HepG2 (cell line): ENCODE measurements at regions not wholly inside any gene's neighbourhood (a gene's known extent, or its start where the extent isn't known, plus 50 kb on each side); places are given as distances from the start of the nearest gene placed in this dataset.

Source experiments
- ATAC-seq: fragments of 200-7000 bp; cut with Tn5 transposase; 3 replicates; pipeline ENCODE4 v1.9.1; 2020; ENCODE audit warnings: mild to moderate bottlenecking, moderate library complexity
- BruUV-seq: library from RNA; stranded (reverse); fragments of 400-500 nt; replicated peaks from 2 replicates; lab custom pipeline; 2021; lab: Mats Ljungman, UMichigan
- CTCF ChIA-PET: fragments of 300-600 bp; formaldehyde crosslinking; extraction: SDS; loops from one replicate; lab custom pipeline; 2021; ENCODE audit warnings: low total read pairs, inconsistent platforms, low intra/inter-chr PET ratio; lab: Yijun Ruan, JAX
- POLR2A ChIA-PET: fragments of 350-600 bp; sonication (Branson Sonifier 250); formaldehyde crosslinking; loops from one replicate; lab custom pipeline; 2020; ENCODE audit warnings: antibody characterized with exemption, inconsistent platforms; lab: Yijun Ruan, JAX
- DNase-seq: peaks from one replicate; pipeline ENCODE4 v3.0.0-alpha.2; 2015; ENCODE audit warnings: low spot score
- FAIRE-seq: peaks from 3 replicates; lab custom pipeline; 2011; peaks lifted over from hg19 to GRCh38; lab: Jason Lieb, UNC
- H2AFZ ChIP-seq: one replicate; pipeline ENCODE4 v1.6.1; 2011; ENCODE audit warnings: low read length, inconsistent platforms
- H3K27ac ChIP-seq: fragments of 300-600 bp; 3 replicates; pipeline ENCODE4 v1.8.0; 2011; ENCODE audit warnings: mixed run types, mild to moderate bottlenecking, mixed read lengths, low read length, inconsistent platforms; ENCODE audit not compliant: insufficient read depth; ENCODE audit errors: extremely low read length
- H3K27me3 ChIP-seq, 2 experiments: fragments of 200-600 bp in 1 of 2; 2 replicates in 1 of 2; 3 replicates in 1 of 2; pipeline versions ENCODE4 v1.6.0 to v1.8.0; 2011; ENCODE audit warnings: low read length in 2 of 2, mild to moderate bottlenecking in 2 of 2, moderate library complexity in 2 of 2, inconsistent platforms in 1 of 2; ENCODE audit not compliant: insufficient read depth in 2 of 2, control insufficient read depth in 1 of 2
- H3K36me3 ChIP-seq, 2 experiments: fragments of 200-600 bp in 1 of 2; replicated peaks in 1 of 2; 2 replicates in 1 of 2; 3 replicates in 1 of 2; pipeline versions ENCODE4 v1.5.1 to v1.8.0; 2011; ENCODE audit warnings: low read length in 2 of 2, inconsistent platforms in 1 of 2; ENCODE audit not compliant: insufficient read depth in 2 of 2, control insufficient read depth in 1 of 2
- H3K4me1 ChIP-seq: 2 replicates; pipeline ENCODE4 v1.5.1; 2012; ENCODE audit warnings: low read length, inconsistent platforms; ENCODE audit not compliant: insufficient read depth
- H3K4me2 ChIP-seq: 2 replicates; pipeline ENCODE4 v1.6.0; 2011; ENCODE audit warnings: low read depth, low read length, inconsistent platforms
- H3K4me3 ChIP-seq, 3 experiments: fragments of 200-600 bp in 1 of 3; sonication (generic), shearing (Covaris generic) in 1 of 3; replicated peaks in 1 of 3; 2 replicates each; pipeline ENCODE4 v1.5.1; 2011 to 2016; ENCODE audit warnings: low read length in 3 of 3, inconsistent platforms in 2 of 3, low read depth in 2 of 3, mild to moderate bottlenecking in 2 of 3, control low read depth in 1 of 3, mixed read lengths in 1 of 3; ENCODE audit not compliant: insufficient read depth in 1 of 3
- H3K79me2 ChIP-seq: one replicate; pipeline ENCODE4 v1.6.1; 2011; ENCODE audit warnings: low read length, inconsistent platforms; ENCODE audit not compliant: insufficient read depth
- H3K9ac ChIP-seq: 2 replicates; pipeline ENCODE4 v1.6.0; 2011; ENCODE audit warnings: mild to moderate bottlenecking, low read depth, low read length, inconsistent platforms; ENCODE audit not compliant: insufficient read depth
- H3K9me3 ChIP-seq: 2 replicates; pipeline ENCODE4 v1.5.1; 2012; ENCODE audit warnings: mild to moderate bottlenecking, low read length
- H4K20me1 ChIP-seq: 2 replicates; pipeline ENCODE4 v1.6.0; 2011; ENCODE audit warnings: inconsistent platforms, mild to moderate bottlenecking, low read length, moderate library complexity; ENCODE audit not compliant: insufficient read depth
- HNF4G ChIP-seq, 2 experiments: sonication (generic) in 1 of 2; formaldehyde crosslinking in 1 of 2; IDR thresholded peaks; 2 replicates each; pipeline versions ENCODE4 v1.4.0 to v1.6.1; 2011 to 2020; ENCODE audit warnings: borderline replicate concordance in 2 of 2, low read depth in 2 of 2, mild to moderate bottlenecking in 2 of 2, low read length in 1 of 2, missing genetic modification reagents in 1 of 2, moderate library complexity in 1 of 2
- MIXL1 ChIP-seq: IDR thresholded peaks from 2 replicates; pipeline ENCODE4 v1.6.1; 2016
- NCOA5 ChIP-seq: sonication (generic); formaldehyde crosslinking; IDR thresholded peaks from 2 replicates; pipeline ENCODE4 v1.4.0; 2020; ENCODE audit warnings: missing genetic modification reagents
- NFYB ChIP-seq: sonication (generic); formaldehyde crosslinking; IDR thresholded peaks from 2 replicates; pipeline ENCODE4 v1.4.0; 2020; ENCODE audit warnings: missing genetic modification reagents
- ZBTB1 ChIP-seq: sonication (generic); formaldehyde crosslinking; IDR thresholded peaks from 2 replicates; pipeline ENCODE4 v1.4.0; 2020; ENCODE audit warnings: missing genetic modification reagents, borderline replicate concordance
- ZNF160 ChIP-seq: sonication (generic); formaldehyde crosslinking; IDR thresholded peaks from 2 replicates; pipeline ENCODE4 v1.8.0; 2022; ENCODE audit warnings: mild to moderate bottlenecking, inconsistent platforms, missing genetic modification reagents
- ZNF781 ChIP-seq: sonication (generic); formaldehyde crosslinking; IDR thresholded peaks from 2 replicates; pipeline ENCODE4 v1.5.1; 2020; ENCODE audit warnings: borderline replicate concordance, mild to moderate bottlenecking, missing genetic modification reagents; ENCODE audit errors: not compliant biosample characterization
- WGBS: methylation state at CpG from one replicate; pipeline ENCODE4 v1.1.6; 2017; ENCODE audit warnings: low lambda C conversion rate; 5-methylcytosine and 5-hydroxymethylcytosine counted together
- in situ Hi-C: cut with HindIII; loops from 2 replicates; pipeline ENCODE4 v1.10.0; 2017; ENCODE audit warnings: low pct_unique_long_range_greater_than_20kb; ENCODE audit not compliant: extremely low pct_ligation_motif_present
- intact Hi-C: fragments of 100-400 bp; cut with micrococcal nuclease; formaldehyde crosslinking; loops from one replicate; pipeline ENCODE4 v1.10.0; 2022; ENCODE audit not compliant: unreplicated experiment
- TF ChIP-seq, protein P1 (sequence below): sonication (generic); formaldehyde crosslinking; IDR thresholded peaks from 2 replicates; pipeline ENCODE4 v1.9.0; 2021; ENCODE audit warnings: missing genetic modification reagents, mild to moderate bottlenecking, borderline replicate concordance
- TF ChIP-seq, protein P2 (sequence below): sonication (generic); formaldehyde crosslinking; IDR thresholded peaks from 2 replicates; pipeline ENCODE4 v1.5.0; 2020; ENCODE audit warnings: missing genetic modification reagents
- TF ChIP-seq, protein P3 (sequence below): sonication (generic); formaldehyde crosslinking; IDR thresholded peaks from 2 replicates; pipeline ENCODE4 v1.8.1; 2022; ENCODE audit warnings: mild to moderate bottlenecking, missing genetic modification reagents
- TF ChIP-seq, protein P4 (sequence below): sonication (generic); formaldehyde crosslinking; IDR thresholded peaks from 2 replicates; pipeline ENCODE4 v1.9.0; 2021; ENCODE audit warnings: missing genetic modification reagents, borderline replicate concordance
- TF ChIP-seq, protein P5 (sequence below): sonication (generic); formaldehyde crosslinking; IDR thresholded peaks from 2 replicates; pipeline ENCODE4 v1.5.0; 2020; ENCODE audit warnings: missing genetic modification reagents
- TF ChIP-seq, protein P6 (sequence below): sonication (generic); formaldehyde crosslinking; IDR thresholded peaks from 2 replicates; pipeline ENCODE4 v1.4.0; 2020; ENCODE audit warnings: mild to moderate bottlenecking, missing genetic modification reagents
- TF ChIP-seq, protein P7 (sequence below): sonication (generic); formaldehyde crosslinking; IDR thresholded peaks from 2 replicates; pipeline ENCODE4 v1.4.0; 2020; ENCODE audit warnings: mild to moderate bottlenecking, missing genetic modification reagents

DNA sequence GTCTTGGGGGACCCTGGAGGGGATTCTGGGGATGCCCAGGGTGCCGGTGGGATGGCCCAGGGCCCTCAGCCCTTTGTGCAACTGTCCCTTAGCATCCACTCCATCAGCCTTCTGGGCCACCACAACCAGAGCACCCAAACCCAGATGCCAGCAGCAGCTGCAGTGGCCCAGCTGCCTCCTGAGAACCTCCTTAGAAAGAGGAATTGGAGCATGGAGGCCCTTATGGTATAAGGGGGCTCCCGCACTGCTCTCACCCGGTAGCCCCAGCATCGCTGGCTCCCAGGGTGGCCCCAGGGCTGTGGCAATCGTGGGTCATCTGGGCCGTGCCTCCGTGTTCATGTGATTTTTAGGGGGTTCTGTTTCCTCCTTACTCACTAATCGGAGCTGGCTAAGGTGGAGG lies 463.3 kb downstream of the ICE1 start:
- TF ChIP-seq, protein P1, sequence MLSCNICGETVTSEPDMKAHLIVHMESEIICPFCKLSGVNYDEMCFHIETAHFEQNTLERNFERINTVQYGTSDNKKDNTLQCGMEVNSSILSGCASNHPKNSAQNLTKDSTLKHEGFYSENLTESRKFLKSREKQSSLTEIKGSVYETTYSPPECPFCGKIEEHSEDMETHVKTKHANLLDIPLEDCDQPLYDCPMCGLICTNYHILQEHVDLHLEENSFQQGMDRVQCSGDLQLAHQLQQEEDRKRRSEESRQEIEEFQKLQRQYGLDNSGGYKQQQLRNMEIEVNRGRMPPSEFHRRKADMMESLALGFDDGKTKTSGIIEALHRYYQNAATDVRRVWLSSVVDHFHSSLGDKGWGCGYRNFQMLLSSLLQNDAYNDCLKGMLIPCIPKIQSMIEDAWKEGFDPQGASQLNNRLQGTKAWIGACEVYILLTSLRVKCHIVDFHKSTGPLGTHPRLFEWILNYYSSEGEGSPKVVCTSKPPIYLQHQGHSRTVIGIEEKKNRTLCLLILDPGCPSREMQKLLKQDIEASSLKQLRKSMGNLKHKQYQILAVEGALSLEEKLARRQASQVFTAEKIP: no peak
- TF ChIP-seq NFYB (CRISPR knock-in tag) (no peak), ZNF160 (CRISPR knock-in tag) (no peak), HNF4G (IDR thresholded peaks at IDR 0.05; ENCODE audit: borderline replicate concordance, low read depth, low read length) (no peak), HNF4G (CRISPR knock-in tag; IDR thresholded peaks at IDR 0.05; ENCODE audit: borderline replicate concordance, low read depth) (no peak), MIXL1 (CRISPR knock-in tag) (no peak), ZNF781 (CRISPR knock-in tag) (no peak), NCOA5 (no peak), ZBTB1 (CRISPR knock-in tag) (no peak)
- TF ChIP-seq, protein P2, sequence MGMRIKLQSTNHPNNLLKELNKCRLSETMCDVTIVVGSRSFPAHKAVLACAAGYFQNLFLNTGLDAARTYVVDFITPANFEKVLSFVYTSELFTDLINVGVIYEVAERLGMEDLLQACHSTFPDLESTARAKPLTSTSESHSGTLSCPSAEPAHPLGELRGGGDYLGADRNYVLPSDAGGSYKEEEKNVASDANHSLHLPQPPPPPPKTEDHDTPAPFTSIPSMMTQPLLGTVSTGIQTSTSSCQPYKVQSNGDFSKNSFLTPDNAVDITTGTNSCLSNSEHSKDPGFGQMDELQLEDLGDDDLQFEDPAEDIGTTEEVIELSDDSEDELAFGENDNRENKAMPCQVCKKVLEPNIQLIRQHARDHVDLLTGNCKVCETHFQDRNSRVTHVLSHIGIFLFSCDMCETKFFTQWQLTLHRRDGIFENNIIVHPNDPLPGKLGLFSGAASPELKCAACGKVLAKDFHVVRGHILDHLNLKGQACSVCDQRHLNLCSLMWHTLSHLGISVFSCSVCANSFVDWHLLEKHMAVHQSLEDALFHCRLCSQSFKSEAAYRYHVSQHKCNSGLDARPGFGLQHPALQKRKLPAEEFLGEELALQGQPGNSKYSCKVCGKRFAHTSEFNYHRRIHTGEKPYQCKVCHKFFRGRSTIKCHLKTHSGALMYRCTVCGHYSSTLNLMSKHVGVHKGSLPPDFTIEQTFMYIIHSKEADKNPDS: no peak
- TF ChIP-seq, protein P3, sequence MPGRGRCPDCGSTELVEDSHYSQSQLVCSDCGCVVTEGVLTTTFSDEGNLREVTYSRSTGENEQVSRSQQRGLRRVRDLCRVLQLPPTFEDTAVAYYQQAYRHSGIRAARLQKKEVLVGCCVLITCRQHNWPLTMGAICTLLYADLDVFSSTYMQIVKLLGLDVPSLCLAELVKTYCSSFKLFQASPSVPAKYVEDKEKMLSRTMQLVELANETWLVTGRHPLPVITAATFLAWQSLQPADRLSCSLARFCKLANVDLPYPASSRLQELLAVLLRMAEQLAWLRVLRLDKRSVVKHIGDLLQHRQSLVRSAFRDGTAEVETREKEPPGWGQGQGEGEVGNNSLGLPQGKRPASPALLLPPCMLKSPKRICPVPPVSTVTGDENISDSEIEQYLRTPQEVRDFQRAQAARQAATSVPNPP: no peak
- TF ChIP-seq, protein P4, sequence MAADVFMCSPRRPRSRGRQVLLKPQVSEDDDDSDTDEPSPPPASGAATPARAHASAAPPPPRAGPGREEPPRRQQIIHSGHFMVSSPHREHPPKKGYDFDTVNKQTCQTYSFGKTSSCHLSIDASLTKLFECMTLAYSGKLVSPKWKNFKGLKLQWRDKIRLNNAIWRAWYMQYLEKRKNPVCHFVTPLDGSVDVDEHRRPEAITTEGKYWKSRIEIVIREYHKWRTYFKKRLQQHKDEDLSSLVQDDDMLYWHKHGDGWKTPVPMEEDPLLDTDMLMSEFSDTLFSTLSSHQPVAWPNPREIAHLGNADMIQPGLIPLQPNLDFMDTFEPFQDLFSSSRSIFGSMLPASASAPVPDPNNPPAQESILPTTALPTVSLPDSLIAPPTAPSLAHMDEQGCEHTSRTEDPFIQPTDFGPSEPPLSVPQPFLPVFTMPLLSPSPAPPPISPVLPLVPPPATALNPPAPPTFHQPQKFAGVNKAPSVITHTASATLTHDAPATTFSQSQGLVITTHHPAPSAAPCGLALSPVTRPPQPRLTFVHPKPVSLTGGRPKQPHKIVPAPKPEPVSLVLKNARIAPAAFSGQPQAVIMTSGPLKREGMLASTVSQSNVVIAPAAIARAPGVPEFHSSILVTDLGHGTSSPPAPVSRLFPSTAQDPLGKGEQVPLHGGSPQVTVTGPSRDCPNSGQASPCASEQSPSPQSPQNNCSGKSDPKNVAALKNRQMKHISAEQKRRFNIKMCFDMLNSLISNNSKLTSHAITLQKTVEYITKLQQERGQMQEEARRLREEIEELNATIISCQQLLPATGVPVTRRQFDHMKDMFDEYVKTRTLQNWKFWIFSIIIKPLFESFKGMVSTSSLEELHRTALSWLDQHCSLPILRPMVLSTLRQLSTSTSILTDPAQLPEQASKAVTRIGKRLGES (CRISPR knock-in tag): no peak
- TF ChIP-seq, protein P5, sequence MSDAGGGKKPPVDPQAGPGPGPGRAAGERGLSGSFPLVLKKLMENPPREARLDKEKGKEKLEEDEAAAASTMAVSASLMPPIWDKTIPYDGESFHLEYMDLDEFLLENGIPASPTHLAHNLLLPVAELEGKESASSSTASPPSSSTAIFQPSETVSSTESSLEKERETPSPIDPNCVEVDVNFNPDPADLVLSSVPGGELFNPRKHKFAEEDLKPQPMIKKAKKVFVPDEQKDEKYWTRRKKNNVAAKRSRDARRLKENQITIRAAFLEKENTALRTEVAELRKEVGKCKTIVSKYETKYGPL (CRISPR knock-in tag): no peak
- TF ChIP-seq, protein P6, sequence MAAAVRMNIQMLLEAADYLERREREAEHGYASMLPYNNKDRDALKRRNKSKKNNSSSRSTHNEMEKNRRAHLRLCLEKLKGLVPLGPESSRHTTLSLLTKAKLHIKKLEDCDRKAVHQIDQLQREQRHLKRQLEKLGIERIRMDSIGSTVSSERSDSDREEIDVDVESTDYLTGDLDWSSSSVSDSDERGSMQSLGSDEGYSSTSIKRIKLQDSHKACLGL: no peak
- TF ChIP-seq, protein P7, sequence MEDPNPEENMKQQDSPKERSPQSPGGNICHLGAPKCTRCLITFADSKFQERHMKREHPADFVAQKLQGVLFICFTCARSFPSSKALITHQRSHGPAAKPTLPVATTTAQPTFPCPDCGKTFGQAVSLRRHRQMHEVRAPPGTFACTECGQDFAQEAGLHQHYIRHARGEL (CRISPR knock-in tag): no peak
- Histone ChIP-seq H3K27ac (no peak overlapping the region), H3K79me2 (no peaks in the 10 kb centered on the region), H3K4me3 (no peak overlapping the region), H3K9me3 (no peaks in the 10 kb centered on the region), H3K4me1 (no peaks in the 10 kb centered on the region), H4K20me1 (no peaks in the 10 kb centered on the region), H3K27me3 (peaks cover 0 to 3% of the 10 kb centered on the region in 2 experiments; a peak in 1 of 5 replicates), H3K4me2 (no peak overlapping the region), H3K36me3 (no peaks in the 10 kb centered on the region), H3K9ac (no peak overlapping the region), H2AFZ (no peak overlapping the region)
- in situ Hi-C loops (loop anchor here (25.0 kb wide), 1 partner anchor 677 kb away; no protein-coding TSS in a partner anchor), intact Hi-C loops (loop anchor here (5.0 to 10.0 kb wide), 2 partner anchors 549 to 692 kb away; no protein-coding TSS in a partner anchor)
- no TSS peak for BruUV-seq
- DNase-seq (no peak), ATAC-seq (no peak), FAIRE-seq (no peak)
- WGBS: 0% methylated on average over 3 of the region's 8 CpGs
- ChIA-PET POLR2A (no interaction called here), CTCF (no interaction called here)
